H1 (cell line): ENCODE measurements at regions not wholly inside any gene's neighbourhood (a gene's known extent, or its start where the extent isn't known, plus 50 kb on each side); places are given as distances from the start of the nearest gene placed in this dataset.

Source experiments
- CTCF ChIA-PET: fragments of 300-600 bp; sonication (Branson Sonifier 250); formaldehyde crosslinking; loops from one replicate; lab custom pipeline; 2021; ENCODE audit not compliant: partially characterized antibody; lab: Charles Lee
- POLR2A ChIA-PET: fragments of 300-600 bp; sonication (Branson Sonifier 250); formaldehyde crosslinking; loops from one replicate; lab custom pipeline; 2021; ENCODE audit warnings: inconsistent platforms; ENCODE audit not compliant: partially characterized antibody; lab: Charles Lee
- DNase-seq, 2 experiments: peaks; one replicate each; pipeline versions ENCODE4 v3.0.0 to v3.0.0-alpha.2; 2010 to 2022; ENCODE audit warnings: low spot score in 2 of 2, low read depth in 1 of 2, mixed read lengths in 1 of 2
- FAIRE-seq: peaks from 2 replicates; lab custom pipeline; 2011; peaks lifted over from hg19 to GRCh38; lab: Jason Lieb, UNC
- H2AFZ ChIP-seq: 2 replicates; pipeline ENCODE4 v1.8.1; 2012; ENCODE audit warnings: low read length, inconsistent platforms
- H2AK5ac ChIP-seq: 2 replicates; pipeline ENCODE4 v1.6.1; 2013; ENCODE audit warnings: low read depth, low read length
- H2BK120ac ChIP-seq: replicated peaks from 2 replicates; pipeline ENCODE3; 2013; ENCODE audit warnings: low read depth, low read length, inconsistent platforms
- H2BK12ac ChIP-seq: 2 replicates; pipeline ENCODE4 v1.6.1; 2013; ENCODE audit warnings: low read depth, low read length
- H2BK15ac ChIP-seq: 2 replicates; pipeline ENCODE4 v1.6.1; 2013; ENCODE audit warnings: low read length
- H2BK20ac ChIP-seq: 2 replicates; pipeline ENCODE4 v1.6.1; 2013; ENCODE audit warnings: low read length
- H2BK5ac ChIP-seq: 2 replicates; pipeline ENCODE4 v1.6.1; 2013; ENCODE audit warnings: low read depth, low read length
- H3K14ac ChIP-seq: 2 replicates; pipeline ENCODE4 v1.6.1; 2013; ENCODE audit warnings: inconsistent platforms; ENCODE audit not compliant: insufficient read length
- H3K18ac ChIP-seq: 2 replicates; pipeline ENCODE4 v1.6.1; 2013; ENCODE audit warnings: low read length; ENCODE audit errors: extremely low read depth
- H3K23ac ChIP-seq: 2 replicates; pipeline ENCODE4 v1.6.1; 2013; ENCODE audit warnings: inconsistent platforms; ENCODE audit not compliant: insufficient read length
- H3K23me2 ChIP-seq: 2 replicates; pipeline ENCODE4 v1.6.1; 2013; ENCODE audit warnings: low read depth, low read length
- H3K27ac ChIP-seq: 2 replicates; pipeline ENCODE4 v1.6.1; 2011; ENCODE audit warnings: low read depth, low read length, inconsistent platforms
- H3K27me3 ChIP-seq, 4 experiments: replicated peaks in 1 of 4; 1 replicate in 1 of 4; 2 replicates in 3 of 4; pipeline versions ENCODE4 v1.6.1 to v1.8.1; 2011 to 2013; ENCODE audit warnings: low read length in 3 of 4, mild to moderate bottlenecking in 3 of 4, inconsistent platforms in 2 of 4, mixed read lengths in 2 of 4, moderate library complexity in 1 of 4; ENCODE audit not compliant: control insufficient read depth in 3 of 4, insufficient read depth in 3 of 4; ENCODE audit errors: extremely low read depth in 1 of 4
- H3K36me3 ChIP-seq, 4 experiments: 2 replicates each; pipeline versions ENCODE4 v1.6.1 to v1.8.1; 2011 to 2013; ENCODE audit warnings: mild to moderate bottlenecking in 4 of 4, low read length in 3 of 4, moderate library complexity in 2 of 4, control low read depth in 1 of 4, inconsistent platforms in 1 of 4; ENCODE audit not compliant: insufficient read depth in 4 of 4, control insufficient read depth in 2 of 4
- H3K4ac ChIP-seq: replicated peaks from 2 replicates; pipeline ENCODE3; 2013; ENCODE audit warnings: low read length, low read depth, mixed read lengths, inconsistent platforms; ENCODE audit not compliant: insufficient read length
- H3K4me1 ChIP-seq, 4 experiments: replicated peaks in 1 of 4; 1 replicate in 1 of 4; 2 replicates in 3 of 4; pipeline versions ENCODE4 v1.6.1 to v1.8.1; 2011 to 2013; ENCODE audit warnings: low read length in 3 of 4, inconsistent platforms in 2 of 4, mixed read lengths in 1 of 4; ENCODE audit not compliant: insufficient read depth in 4 of 4, control insufficient read depth in 3 of 4
- H3K4me2 ChIP-seq, 2 experiments: 2 replicates each; pipeline versions ENCODE4 v1.6.1 to v1.8.1; 2011 to 2013; ENCODE audit warnings: low read depth in 2 of 2, low read length in 2 of 2, control low read depth in 1 of 2, inconsistent platforms in 1 of 2, mild to moderate bottlenecking in 1 of 2; ENCODE audit not compliant: insufficient read depth in 1 of 2
- H3K4me3 ChIP-seq, 4 experiments: fragments of 200-600, 300-600 bp in 1 of 4; sonication (generic), shearing (Covaris generic), sonication (Bioruptor Twin) in 1 of 4; 2 replicates each; pipeline versions ENCODE4 v1.5.1 to v1.8.1; 2011 to 2016; ENCODE audit warnings: low read length in 4 of 4, low read depth in 3 of 4, control low read depth in 2 of 4, inconsistent platforms in 2 of 4, mild to moderate bottlenecking in 2 of 4, mixed read lengths in 1 of 4, moderate library complexity in 1 of 4; ENCODE audit not compliant: insufficient read depth in 2 of 4; ENCODE audit errors: extremely low read depth in 1 of 4
- H3K56ac ChIP-seq: replicated peaks from 2 replicates; pipeline ENCODE3; 2013; ENCODE audit warnings: low read depth, mild to moderate bottlenecking, mixed read lengths, low read length, inconsistent platforms; ENCODE audit not compliant: insufficient read length
- H3K79me1 ChIP-seq: 2 replicates; pipeline ENCODE4 v1.6.1; 2013; ENCODE audit warnings: low read depth, low read length, control low read depth
- H3K79me2 ChIP-seq, 2 experiments: 2 replicates each; pipeline versions ENCODE4 v1.6.1 to v1.8.1; 2012 to 2013; ENCODE audit warnings: low read length in 2 of 2, mild to moderate bottlenecking in 2 of 2, inconsistent platforms in 1 of 2; ENCODE audit not compliant: insufficient read depth in 2 of 2, control insufficient read depth in 1 of 2
- H3K9ac ChIP-seq, 4 experiments: replicated peaks in 1 of 4; 1 replicate in 1 of 4; 2 replicates in 3 of 4; pipeline versions ENCODE4 v1.6.1 to v1.8.1; 2011 to 2013; ENCODE audit warnings: low read depth in 3 of 4, low read length in 3 of 4, control low read depth in 2 of 4, mild to moderate bottlenecking in 2 of 4, moderate library complexity in 2 of 4, inconsistent platforms in 1 of 4; ENCODE audit errors: extremely low read depth in 1 of 4
- H3K9me3 ChIP-seq, 2 experiments: 2 replicates each; pipeline versions ENCODE4 v1.6.1 to v1.8.1; 2012 to 2013; ENCODE audit warnings: mild to moderate bottlenecking in 2 of 2, moderate library complexity in 2 of 2, control low read depth in 1 of 2, inconsistent platforms in 1 of 2, low read depth in 1 of 2, low read length in 1 of 2, mixed read lengths in 1 of 2; ENCODE audit not compliant: insufficient read depth in 2 of 2
- H4K20me1 ChIP-seq, 2 experiments: replicated peaks in 1 of 2; 2 replicates each; pipeline versions ENCODE3 to v1.8.1; 2011 to 2013; ENCODE audit warnings: inconsistent platforms in 2 of 2, low read length in 2 of 2, mild to moderate bottlenecking in 1 of 2; ENCODE audit not compliant: insufficient read depth in 2 of 2, control insufficient read depth in 1 of 2
- H4K5ac ChIP-seq: 2 replicates; pipeline ENCODE4 v1.6.1; 2013; ENCODE audit warnings: low read length, low read depth, mixed read lengths, inconsistent platforms; ENCODE audit not compliant: insufficient read length
- H4K8ac ChIP-seq: 2 replicates; pipeline ENCODE4 v1.8.0; 2013; ENCODE audit warnings: mild to moderate bottlenecking, moderate library complexity, low read length, inconsistent platforms; ENCODE audit not compliant: insufficient read depth; ENCODE audit errors: extremely low read depth
- H4K91ac ChIP-seq: replicated peaks from 2 replicates; pipeline ENCODE3; 2013; ENCODE audit warnings: low read length, mixed read lengths, inconsistent platforms; ENCODE audit not compliant: insufficient read length
- KDM1A ChIP-seq: fragments of 200-600, 300-600 bp; sonication (generic); IDR thresholded peaks from 2 replicates; pipeline ENCODE4 v1.7.1; 2016; ENCODE audit warnings: mild to moderate bottlenecking, low read length, borderline replicate concordance
- TAF1 ChIP-seq: IDR thresholded peaks from 2 replicates; pipeline ENCODE4 v1.6.1; 2011; ENCODE audit warnings: mild to moderate bottlenecking, low read depth, low read length
- TCF12 ChIP-seq: IDR thresholded peaks from 2 replicates; pipeline ENCODE4 v1.6.1; 2011; ENCODE audit warnings: low read depth, mild to moderate bottlenecking, low read length
- WGBS, 2 experiments: shearing (Covaris generic) in 1 of 2; methylation state at CpG; one replicate each; pipeline versions ENCODE4 v1.1.6 to v1.1.7; 2013 to 2015; ENCODE audit warnings: low lambda C conversion rate in 2 of 2, mixed read lengths in 2 of 2, inconsistent platforms in 1 of 2, low coverage in 1 of 2, missing lambda C conversion rate in 1 of 2; ENCODE audit not compliant: insufficient replicate concordance in 2 of 2, insufficient coverage in 1 of 2, insufficient read length in 1 of 2; ENCODE audit errors: extremely low coverage in 1 of 2, missing lambda C conversion rate in 1 of 2; 5-methylcytosine and 5-hydroxymethylcytosine counted together

DNA sequence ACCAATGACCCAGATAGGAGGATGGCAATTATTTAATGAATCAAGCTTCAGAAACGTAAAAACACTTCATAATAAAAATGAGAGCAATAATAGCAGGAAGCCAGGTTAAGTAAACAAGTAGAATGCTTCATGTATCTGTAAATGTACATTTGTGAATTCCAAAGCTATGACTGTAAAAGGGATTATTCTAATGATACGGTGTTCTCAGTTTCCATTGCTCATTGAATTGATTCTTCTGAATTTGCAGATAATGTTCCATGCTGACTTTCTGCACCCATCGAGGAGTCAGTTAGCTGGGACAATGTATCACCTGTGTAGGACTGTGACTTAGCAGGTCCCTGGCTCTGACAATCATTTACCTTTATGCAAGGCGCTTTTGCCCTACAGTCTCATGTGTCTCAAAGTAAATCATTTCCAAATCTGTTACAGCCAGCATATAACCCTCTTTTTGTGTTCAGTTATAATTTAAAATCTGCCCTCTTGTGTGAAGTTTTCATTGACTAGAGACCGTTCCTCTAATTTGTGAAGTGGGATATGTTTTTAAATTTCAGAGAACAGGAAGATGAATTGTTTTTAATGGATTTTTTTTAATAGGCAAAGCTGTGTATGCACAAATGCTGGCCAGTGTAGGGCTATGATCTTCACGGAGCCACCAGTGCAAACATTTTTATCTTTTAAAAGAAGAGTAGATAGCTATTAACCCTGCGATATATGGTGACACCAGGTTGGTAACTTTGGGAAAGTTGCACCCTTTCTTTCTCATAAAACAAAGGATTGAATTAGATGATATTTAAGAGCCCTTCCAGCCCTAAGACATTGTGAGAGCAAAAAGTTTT is 267.1 kb downstream of the KLF5 start:
- FAIRE-seq (peak; percentile 42), DNase-seq (no peak)
- Histone ChIP-seq H3K27me3 (no peaks in the 10 kb centered on the region), H2BK20ac (no peak overlapping the region), H3K9me3 (no peaks in the 10 kb centered on the region), H2BK15ac (no peak overlapping the region), H2BK120ac (no peak overlapping the region), H4K8ac (no peak overlapping the region), H4K5ac (no peak overlapping the region), H3K18ac (no peak overlapping the region), H2AFZ (no peak overlapping the region), H3K36me3 (no peaks in the 10 kb centered on the region), H4K20me1 (no peaks in the 10 kb centered on the region), H3K56ac (no peak overlapping the region), H4K91ac (no peak overlapping the region), H3K23me2 (no peaks in the 10 kb centered on the region), H2BK12ac (no peak overlapping the region), H3K9ac (no peak overlapping the region), H3K14ac (no peak overlapping the region), H2BK5ac (no peak overlapping the region), H3K4me2 (no peak overlapping the region), H3K27ac (no peak overlapping the region), H3K23ac (no peak overlapping the region), H3K4ac (no peak overlapping the region), H3K79me2 (no peaks in the 10 kb centered on the region), H3K4me3 (no peak overlapping the region), H3K79me1 (no peaks in the 10 kb centered on the region), H3K4me1 (no peaks in the 10 kb centered on the region), H2AK5ac (no peak overlapping the region)
- ChIA-PET POLR2A (no interaction called here), CTCF (interaction anchor here (1.3 to 1.8 kb wide), 2 partner anchors 32 to 62 kb away, joined by 3 to 4 read pairs; no protein-coding TSS in a partner anchor)
- 89% methylated on average over 7 of the region's 7 CpGs; no CpG with 5 or more reads in 1 of the 2 experiments for WGBS, 2 experiments
- no peak for TF ChIP-seq TCF12
- TF ChIP-seq TAF1: no peak
- no peak for TF ChIP-seq KDM1A
